ENCODE measurements at regions not wholly inside any gene's neighbourhood (a gene's known extent, or its start where the extent isn't known, plus 50 kb on each side); places are given as distances from the start of the nearest gene placed in this dataset.

GRCh38 chr2:195419033-195419432 is 238.0 kb upstream of the SLC39A10 start:
- no peak overlapping the region for H3K4me3 ChIP-seq (ENCODE audit: low read depth, low read length)
- no peak for TF ChIP-seq CTCF (IDR thresholded peaks at IDR 0.05; ENCODE audit: low read depth, low read length)
- no peaks in the 10 kb centered on the region for H3K36me3 ChIP-seq
- H3K27me3 ChIP-seq (ENCODE audit: insufficient read depth, low read depth, severe bottlenecking): no peaks in the 10 kb centered on the region
- H3K9me3 ChIP-seq (ENCODE audit: severe bottlenecking): no peaks in the 10 kb centered on the region
- no peak for DNase-seq
- H3K27ac ChIP-seq: no peak overlapping the region

- no peak for TF ChIP-seq CTCF (IDR thresholded peaks at IDR 0.05; ENCODE audit: low read depth, low read length)
- no peaks in the 10 kb centered on the region for H3K36me3 ChIP-seq
- DNase-seq: no peak
- H3K27ac ChIP-seq: no peak overlapping the region
- H3K9me3 ChIP-seq (ENCODE audit: severe bottlenecking): no peaks in the 10 kb centered on the region
- H3K4me3 ChIP-seq (ENCODE audit: low read depth, low read length): no peak overlapping the region
- no peaks in the 10 kb centered on the region for H3K27me3 ChIP-seq (ENCODE audit: insufficient read depth, low read depth, severe bottlenecking)
These were observed 242.4 kb upstream of the SLC39A10 start for GRCh38 chr2:195414537-195415100.

GRCh38 chr2:195413944-195414343 is 243.1 kb upstream of the SLC39A10 start:
- Histone ChIP-seq H3K9me3 (ENCODE audit: severe bottlenecking) (no peaks in the 10 kb centered on the region), H3K27ac (no peak overlapping the region), H3K36me3 (no peaks in the 10 kb centered on the region), H3K4me3 (ENCODE audit: low read depth, low read length) (no peak overlapping the region), H3K27me3 (ENCODE audit: insufficient read depth, low read depth, severe bottlenecking) (no peaks in the 10 kb centered on the region)
- no peak for TF ChIP-seq CTCF (IDR thresholded peaks at IDR 0.05; ENCODE audit: low read depth, low read length)
- no peak for DNase-seq

GRCh38 chr2:195413422-195413821 is 243.6 kb upstream of the SLC39A10 start:
- Histone ChIP-seq H3K27me3 (ENCODE audit: insufficient read depth, low read depth, severe bottlenecking) (no peaks in the 10 kb centered on the region), H3K4me3 (ENCODE audit: low read depth, low read length) (no peak overlapping the region), H3K9me3 (ENCODE audit: severe bottlenecking) (no peaks in the 10 kb centered on the region), H3K27ac (no peak overlapping the region), H3K36me3 (no peaks in the 10 kb centered on the region)
- DNase-seq: no peak
- no peak for TF ChIP-seq CTCF (IDR thresholded peaks at IDR 0.05; ENCODE audit: low read depth, low read length)

GRCh38 chr2:195411219-195411687 is 245.8 kb upstream of the SLC39A10 start:
- DNase-seq: no peak
- Histone ChIP-seq H3K36me3 (no peaks in the 10 kb centered on the region), H3K9me3 (ENCODE audit: severe bottlenecking) (no peaks in the 10 kb centered on the region), H3K27ac (no peak overlapping the region), H3K4me3 (ENCODE audit: low read depth, low read length) (no peak overlapping the region), H3K27me3 (ENCODE audit: insufficient read depth, low read depth, severe bottlenecking) (no peaks in the 10 kb centered on the region)
- TF ChIP-seq CTCF (IDR thresholded peaks at IDR 0.05; ENCODE audit: low read depth, low read length): no peak

GRCh38 chr2:195410074-195410671 is 246.9 kb upstream of the SLC39A10 start:
- no peak overlapping the region for H3K4me3 ChIP-seq (ENCODE audit: low read depth, low read length)
- no peak overlapping the region for H3K27ac ChIP-seq
- no peaks in the 10 kb centered on the region for H3K27me3 ChIP-seq (ENCODE audit: insufficient read depth, low read depth, severe bottlenecking)
- no peaks in the 10 kb centered on the region for H3K36me3 ChIP-seq
- no peak for DNase-seq
- no peaks in the 10 kb centered on the region for H3K9me3 ChIP-seq (ENCODE audit: severe bottlenecking)
- no peak for TF ChIP-seq CTCF (IDR thresholded peaks at IDR 0.05; ENCODE audit: low read depth, low read length)

All from WERI-Rb-1 (cell line).